Keratinocyte (primary cell): ENCODE measurements at regions not wholly inside any gene's neighbourhood (a gene's known extent, or its start where the extent isn't known, plus 50 kb on each side); places are given as distances from the start of the nearest gene placed in this dataset.

Source experiments
- DNase-seq: peaks from one replicate; pipeline ENCODE4 v3.0.0-alpha.2; 2011; ENCODE audit warnings: low read depth, missing footprints, low spot score
- FAIRE-seq: peaks from 2 replicates; lab custom pipeline; 2011; peaks lifted over from hg19 to GRCh38; lab: Jason Lieb, UNC
- H2AFZ ChIP-seq: 2 replicates; pipeline ENCODE4 v1.6.0; 2012; ENCODE audit warnings: low read length, control low read depth, inconsistent platforms; ENCODE audit not compliant: control insufficient read depth
- H3K27ac ChIP-seq: 2 replicates; pipeline ENCODE4 v1.5.1; 2011; ENCODE audit warnings: low read length; ENCODE audit not compliant: control insufficient read depth, insufficient read depth
- H3K27me3 ChIP-seq: 3 replicates; pipeline ENCODE4 v1.6.0; 2011; ENCODE audit warnings: low read length; ENCODE audit not compliant: control insufficient read depth, insufficient read depth; ENCODE audit errors: extremely low read depth
- H3K36me3 ChIP-seq, 2 experiments: 2 replicates in 1 of 2; 3 replicates in 1 of 2; pipeline ENCODE4 v1.5.1; 2011; ENCODE audit warnings: low read length in 2 of 2, mild to moderate bottlenecking in 1 of 2; ENCODE audit not compliant: control insufficient read depth in 2 of 2, insufficient read depth in 2 of 2; ENCODE audit errors: extremely low read depth in 1 of 2
- H3K4me1 ChIP-seq: 3 replicates; pipeline ENCODE4 v1.5.1; 2011; ENCODE audit warnings: low read length; ENCODE audit not compliant: control insufficient read depth, insufficient read depth; ENCODE audit errors: extremely low read depth
- H3K4me2 ChIP-seq: 3 replicates; pipeline ENCODE4 v1.6.0; 2011; ENCODE audit warnings: low read depth, low read length; ENCODE audit not compliant: control insufficient read depth, insufficient read depth; ENCODE audit errors: extremely low read depth
- H3K4me3 ChIP-seq, 3 experiments: fragments of 200-600 bp in 1 of 3; sonication (generic) in 1 of 3; 2 replicates in 2 of 3; 3 replicates in 1 of 3; pipeline ENCODE4 v1.5.1; 2011 to 2016; ENCODE audit warnings: low read length in 3 of 3, mild to moderate bottlenecking in 3 of 3, control low read depth in 2 of 3, inconsistent platforms in 1 of 3, low read depth in 1 of 3, mixed read lengths in 1 of 3, mixed run types in 1 of 3, moderate library complexity in 1 of 3; ENCODE audit not compliant: control insufficient read depth in 2 of 3, insufficient read depth in 2 of 3; ENCODE audit errors: extremely low read depth in 1 of 3
- H3K79me2 ChIP-seq: 2 replicates; pipeline ENCODE4 v1.6.0; 2012; ENCODE audit warnings: low read length; ENCODE audit not compliant: control insufficient read depth, insufficient read depth
- H3K9ac ChIP-seq: 3 replicates; pipeline ENCODE4 v1.6.0; 2011; ENCODE audit warnings: low read length; ENCODE audit not compliant: control insufficient read depth, insufficient read depth; ENCODE audit errors: extremely low read depth
- H3K9me1 ChIP-seq: 3 replicates; pipeline ENCODE4 v1.6.0; 2011; ENCODE audit warnings: low read length; ENCODE audit not compliant: control insufficient read depth, insufficient read depth; ENCODE audit errors: extremely low read depth
- H3K9me3 ChIP-seq: 2 replicates; pipeline ENCODE4 v1.5.1; 2012; ENCODE audit warnings: low read depth, low read length; ENCODE audit not compliant: control insufficient read depth
- H4K20me1 ChIP-seq: 3 replicates; pipeline ENCODE4 v1.6.0; 2011; ENCODE audit warnings: low read length; ENCODE audit not compliant: control insufficient read depth, insufficient read depth; ENCODE audit errors: extremely low read depth
- CTCF ChIP-seq, 3 experiments: IDR thresholded peaks in 1 of 3; conservative IDR thresholded peaks in 1 of 3; optimal IDR thresholded peaks in 1 of 3; 2 replicates in 2 of 3; 3 replicates in 1 of 3; pipeline versions ENCODE3 to v1.5.1; 2011; ENCODE audit warnings: low read length in 3 of 3, mild to moderate bottlenecking in 3 of 3, moderate library complexity in 2 of 3, control low read depth in 1 of 3, inconsistent platforms in 1 of 3; ENCODE audit not compliant: insufficient read depth in 2 of 3; ENCODE audit errors: extremely low read depth in 1 of 3
- EZH2 ChIP-seq: IDR thresholded peaks from one replicate; pipeline ENCODE4 v1.6.1; 2012; ENCODE audit warnings: inconsistent platforms, mild to moderate bottlenecking, low read length, moderate library complexity
- dilution Hi-C: fragments of 300-500 bp; cut with MboI; formaldehyde crosslinking; loops from one replicate; pipeline ENCODE4 v1.7.0; 2020; ENCODE audit warnings: low sequenced_read_pairs; ENCODE audit not compliant: extremely low pct_ligation_motif_present

GRCh38 chr1:182003953-182004586 lies 57.4 kb downstream of the ZNF648 start:
- Histone ChIP-seq H4K20me1 (no peaks in the 10 kb centered on the region), H3K79me2 (no peaks in the 10 kb centered on the region), H3K9me1 (no peaks in the 10 kb centered on the region), H3K9me3 (no peaks in the 10 kb centered on the region), H3K27me3 (no peaks in the 10 kb centered on the region), H3K9ac (no peak overlapping the region), H3K36me3 (no peaks in the 10 kb centered on the region), H3K4me2 (no peak overlapping the region), H3K27ac (no peak overlapping the region), H3K4me1 (no peaks in the 10 kb centered on the region), H3K4me3 (no peak overlapping the region), H2AFZ (no peak overlapping the region)
- dilution Hi-C loops, result no loop called here
- DNase-seq (no peak), FAIRE-seq (no peak)
- TF ChIP-seq EZH2 (no peak), CTCF (optimal IDR thresholded peaks at IDR 0.05 in 1 of 3, IDR thresholded peaks at IDR 0.05 in 1 of 3, conservative IDR thresholded peaks at IDR 0.05 in 1 of 3; ENCODE audit: extremely low read depth in 1 of 3, insufficient read depth in 2 of 3, low read length in 3 of 3) (peak in 2 of 3 experiments; percentile 3 to 15)

GRCh38 chr1:182003025-182003725 lies 58.3 kb downstream of the ZNF648 start:
- DNase-seq (no peak), FAIRE-seq (no peak)
- no peak overlapping the region for H3K9ac ChIP-seq
- dilution Hi-C loops, result no loop called here
- no peaks in the 10 kb centered on the region for H3K27me3 ChIP-seq
- no peaks in the 10 kb centered on the region for H3K9me3 ChIP-seq
- H3K27ac ChIP-seq, result no peak overlapping the region
- no peaks in the 10 kb centered on the region for H3K9me1 ChIP-seq
- H3K4me2 ChIP-seq, result no peak overlapping the region
- H3K79me2 ChIP-seq, result no peaks in the 10 kb centered on the region
- no peaks in the 10 kb centered on the region for H3K4me1 ChIP-seq
- H4K20me1 ChIP-seq, result no peaks in the 10 kb centered on the region
- H3K4me3 ChIP-seq, result no peak overlapping the region
- no peaks in the 10 kb centered on the region for H3K36me3 ChIP-seq
- TF ChIP-seq EZH2 (no peak), CTCF (optimal IDR thresholded peaks at IDR 0.05 in 1 of 3, IDR thresholded peaks at IDR 0.05 in 1 of 3, conservative IDR thresholded peaks at IDR 0.05 in 1 of 3; ENCODE audit: extremely low read depth in 1 of 3, insufficient read depth in 2 of 3, low read length in 3 of 3) (no peak)
- H2AFZ ChIP-seq, result no peak overlapping the region
